H9 (cell line): ENCODE measurements at regions not wholly inside any gene's neighbourhood (a gene's known extent, or its start where the extent isn't known, plus 50 kb on each side); places are given as distances from the start of the nearest gene placed in this dataset.

Experiments
- DNase-seq: peaks from one replicate; pipeline ENCODE4 v3.0.0-alpha.2; 2017
- H2AFZ ChIP-seq: one replicate; pipeline ENCODE4 v1.6.1; 2013; ENCODE audit warnings: mild to moderate bottlenecking, low read length, control low read depth, moderate library complexity
- H2AK5ac ChIP-seq: 2 replicates; pipeline ENCODE4 v1.6.1; 2013; ENCODE audit warnings: low read length, control low read depth, mixed read lengths; ENCODE audit not compliant: insufficient read length
- H2BK120ac ChIP-seq: one replicate; pipeline ENCODE4 v1.6.1; 2013; ENCODE audit warnings: low read depth, mild to moderate bottlenecking, low read length, control low read depth, inconsistent platforms; ENCODE audit not compliant: poor library complexity, severe bottlenecking
- H2BK12ac ChIP-seq: 2 replicates; pipeline ENCODE4 v1.6.1; 2013; ENCODE audit warnings: low read length, control low read depth, mixed read lengths, low read depth; ENCODE audit not compliant: insufficient read length
- H2BK15ac ChIP-seq: 2 replicates; pipeline ENCODE4 v1.6.1; 2013; ENCODE audit warnings: low read depth, low read length, control low read depth
- H2BK20ac ChIP-seq: one replicate; pipeline ENCODE4 v1.6.1; 2013; ENCODE audit warnings: low read depth, mild to moderate bottlenecking, low read length, control low read depth, inconsistent platforms; ENCODE audit not compliant: poor library complexity, severe bottlenecking
- H2BK5ac ChIP-seq: 2 replicates; pipeline ENCODE4 v1.6.1; 2013; ENCODE audit warnings: low read length, control low read depth, mixed read lengths; ENCODE audit not compliant: insufficient read length
- H3K14ac ChIP-seq: 2 replicates; pipeline ENCODE4 v1.6.1; 2013; ENCODE audit warnings: low read length, control low read depth; ENCODE audit not compliant: insufficient read depth
- H3K18ac ChIP-seq: 2 replicates; pipeline ENCODE4 v1.6.1; 2013; ENCODE audit warnings: low read depth, mild to moderate bottlenecking, mixed read lengths, low read length, control low read depth; ENCODE audit not compliant: insufficient read length
- H3K23ac ChIP-seq: 2 replicates; pipeline ENCODE4 v1.6.1; 2013; ENCODE audit warnings: low read length, control low read depth, mixed read lengths, low read depth; ENCODE audit not compliant: insufficient read length
- H3K23me2 ChIP-seq: 2 replicates; pipeline ENCODE4 v1.6.1; 2013; ENCODE audit warnings: low read depth, mild to moderate bottlenecking, mixed read lengths, low read length, control low read depth; ENCODE audit not compliant: insufficient read length, poor library complexity, severe bottlenecking
- H3K27ac ChIP-seq: 2 replicates; pipeline ENCODE4 v1.5.1; 2013; ENCODE audit warnings: low read length, control low read depth, mixed read lengths, low read depth; ENCODE audit not compliant: insufficient read length
- H3K27me3 ChIP-seq: 2 replicates; pipeline ENCODE4 v1.6.1; 2013; ENCODE audit warnings: low read length, control low read depth, inconsistent platforms; ENCODE audit not compliant: insufficient read depth
- H3K4ac ChIP-seq: 2 replicates; pipeline ENCODE4 v1.6.1; 2013; ENCODE audit warnings: low read depth, mild to moderate bottlenecking, control low read depth, inconsistent platforms, low read length, moderate library complexity
- H3K4me1 ChIP-seq: 2 replicates; pipeline ENCODE4 v1.6.1; 2013; ENCODE audit warnings: low read length, control low read depth, inconsistent platforms; ENCODE audit not compliant: insufficient read depth
- H3K4me2 ChIP-seq: 2 replicates; pipeline ENCODE4 v1.6.1; 2013; ENCODE audit warnings: low read length, control low read depth, mixed read lengths; ENCODE audit not compliant: insufficient read length, insufficient read depth
- H3K56ac ChIP-seq: 2 replicates; pipeline ENCODE4 v1.6.1; 2013; ENCODE audit warnings: low read depth, mild to moderate bottlenecking, mixed read lengths, low read length, control low read depth; ENCODE audit not compliant: insufficient read length
- H3K79me1 ChIP-seq: 2 replicates; pipeline ENCODE4 v1.6.1; 2013; ENCODE audit warnings: low read depth, mild to moderate bottlenecking, moderate library complexity, low read length, control low read depth, inconsistent platforms; ENCODE audit not compliant: insufficient read depth, poor library complexity, severe bottlenecking
- H3K79me2 ChIP-seq: 2 replicates; pipeline ENCODE4 v1.6.1; 2013; ENCODE audit warnings: low read length, control low read depth, inconsistent platforms; ENCODE audit not compliant: insufficient read depth
- H3K9ac ChIP-seq: 2 replicates; pipeline ENCODE4 v1.6.1; 2013; ENCODE audit warnings: low read length, control low read depth, mixed read lengths; ENCODE audit not compliant: insufficient read length; ENCODE audit errors: extremely low read depth
- H3K9me3 ChIP-seq: one replicate; pipeline ENCODE4 v1.6.1; 2013; ENCODE audit warnings: low read depth, low read length, inconsistent platforms; ENCODE audit not compliant: control insufficient read depth
- H3T11ph ChIP-seq: one replicate; pipeline ENCODE4 v1.6.1; 2013; ENCODE audit warnings: mild to moderate bottlenecking, low read length, control low read depth, inconsistent platforms
- H4K20me1 ChIP-seq: one replicate; pipeline ENCODE4 v1.6.1; 2013; ENCODE audit not compliant: control insufficient read depth, insufficient read length, insufficient read depth
- H4K5ac ChIP-seq: 2 replicates; pipeline ENCODE4 v1.6.1; 2013; ENCODE audit warnings: low read depth, mild to moderate bottlenecking, mixed read lengths, low read length, control low read depth; ENCODE audit not compliant: insufficient read length
- H4K8ac ChIP-seq: replicated peaks from 2 replicates; pipeline ENCODE4 v1.6.1; 2013; ENCODE audit warnings: low read length, control low read depth, mixed read lengths, low read depth; ENCODE audit not compliant: insufficient read length
- H4K91ac ChIP-seq: 2 replicates; pipeline ENCODE4 v1.6.1; 2013; ENCODE audit warnings: low read depth, mild to moderate bottlenecking, moderate library complexity, mixed read lengths, low read length, control low read depth; ENCODE audit not compliant: insufficient read length
- H3K27ac Mint-ChIP-seq, 3 experiments: 2 replicates in 2 of 3; 3 replicates in 1 of 3; pipeline ENCODE4 v1.8.0; 2020 to 2021; ENCODE audit warnings: mixed read lengths in 3 of 3, mild to moderate bottlenecking in 1 of 3, moderate library complexity in 1 of 3
- H3K27me3 Mint-ChIP-seq: 2 replicates; pipeline ENCODE4 v1.8.0; 2021; ENCODE audit warnings: low read depth, mild to moderate bottlenecking, moderate library complexity, mixed read lengths
- H3K36me3 Mint-ChIP-seq, 3 experiments: 2 replicates in 2 of 3; 3 replicates in 1 of 3; pipeline ENCODE4 v1.8.0; 2020 to 2021; ENCODE audit warnings: low read depth in 3 of 3, mixed read lengths in 3 of 3; ENCODE audit not compliant: insufficient read depth in 1 of 3
- H3K4me1 Mint-ChIP-seq, 2 experiments: 2 replicates each; pipeline ENCODE4 v1.8.0; 2020; ENCODE audit warnings: mixed read lengths in 2 of 2
- H3K4me3 Mint-ChIP-seq, 2 experiments: 2 replicates in 1 of 2; 3 replicates in 1 of 2; pipeline ENCODE4 v1.8.0; 2020 to 2021; ENCODE audit warnings: mild to moderate bottlenecking in 2 of 2, mixed read lengths in 2 of 2, moderate library complexity in 1 of 2
- H3K9me3 Mint-ChIP-seq, 2 experiments: 2 replicates in 1 of 2; 3 replicates in 1 of 2; pipeline ENCODE4 v1.8.0; 2020; ENCODE audit warnings: mild to moderate bottlenecking in 2 of 2, mixed read lengths in 2 of 2, moderate library complexity in 1 of 2
- WGBS: extraction: QIAGEN DNeasy Blood & Tissue Kit; methylation state at CpG from one replicate; pipeline ENCODE4 v1.1.7; 2013; ENCODE audit warnings: missing lambda C conversion rate, low lambda C conversion rate, mixed read lengths; ENCODE audit not compliant: insufficient read length; ENCODE audit errors: extremely low coverage; 5-methylcytosine and 5-hydroxymethylcytosine counted together
- TF ChIP-seq, protein P1 (sequence below): fragments of 200-600 bp; sonication (generic); conservative IDR thresholded peaks from 3 replicates; pipeline ENCODE4 v1.8.0; 2021; ENCODE audit warnings: antibody characterized with exemption, mild to moderate bottlenecking

DNA sequence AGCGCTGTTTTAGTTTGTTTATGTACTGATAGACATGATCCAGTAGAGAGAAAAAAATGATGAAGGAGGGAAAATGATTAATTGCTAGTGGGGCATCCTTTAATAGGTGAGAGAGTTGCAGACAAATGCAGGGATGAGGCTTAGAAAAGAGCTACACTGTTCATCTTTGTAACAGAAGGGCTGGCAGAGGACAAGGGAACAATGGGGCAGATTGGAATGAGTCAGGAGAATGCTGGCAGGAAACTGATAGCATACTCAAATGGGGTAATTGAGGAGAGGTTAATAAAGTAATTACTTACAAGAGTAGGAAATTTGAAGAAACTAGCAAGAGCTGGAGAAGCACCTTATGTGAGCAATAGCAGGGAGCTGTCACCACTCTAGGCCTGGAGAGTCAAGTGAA lies 170.9 kb downstream of the OXSM start:
- Histone ChIP-seq H3K9me3 (no peaks in the 10 kb centered on the region), H2BK20ac (no peak overlapping the region), H2BK5ac (no peak overlapping the region), H2BK120ac (no peak overlapping the region), H4K8ac (no peak overlapping the region), H3K14ac (no peak overlapping the region), H3K27ac (no peak overlapping the region), H3K18ac (no peak overlapping the region), H2AFZ (no peak overlapping the region), H3K56ac (no peak overlapping the region), H3K4ac (no peak overlapping the region), H2BK15ac (no peak overlapping the region), H3K23me2 (no peaks in the 10 kb centered on the region), H3K79me1 (no peaks in the 10 kb centered on the region), H3K27me3 (no peaks in the 10 kb centered on the region), H2BK12ac (no peak overlapping the region), H4K5ac (no peak overlapping the region), H3K79me2 (no peaks in the 10 kb centered on the region), H3K9ac (no peak overlapping the region), H4K20me1 (no peaks in the 10 kb centered on the region), H3K4me1 (no peaks in the 10 kb centered on the region), H3K4me2 (no peak overlapping the region), H3T11ph (no peak overlapping the region), H4K91ac (no peak overlapping the region), H2AK5ac (no peak overlapping the region), H3K23ac (no peak overlapping the region)
- H3K36me3 Mint-ChIP-seq, result no peaks in the 10 kb centered on the region
- H3K4me1 Mint-ChIP-seq, result no peaks in the 10 kb centered on the region
- H3K27ac Mint-ChIP-seq, result no peak overlapping the region
- H3K9me3 Mint-ChIP-seq, result no peaks in the 10 kb centered on the region
- H3K4me3 Mint-ChIP-seq, result no peak overlapping the region
- no CpG with 5 or more reads among the region's 1 CpG for WGBS
- DNase-seq, result no peak
- TF ChIP-seq, protein P1, sequence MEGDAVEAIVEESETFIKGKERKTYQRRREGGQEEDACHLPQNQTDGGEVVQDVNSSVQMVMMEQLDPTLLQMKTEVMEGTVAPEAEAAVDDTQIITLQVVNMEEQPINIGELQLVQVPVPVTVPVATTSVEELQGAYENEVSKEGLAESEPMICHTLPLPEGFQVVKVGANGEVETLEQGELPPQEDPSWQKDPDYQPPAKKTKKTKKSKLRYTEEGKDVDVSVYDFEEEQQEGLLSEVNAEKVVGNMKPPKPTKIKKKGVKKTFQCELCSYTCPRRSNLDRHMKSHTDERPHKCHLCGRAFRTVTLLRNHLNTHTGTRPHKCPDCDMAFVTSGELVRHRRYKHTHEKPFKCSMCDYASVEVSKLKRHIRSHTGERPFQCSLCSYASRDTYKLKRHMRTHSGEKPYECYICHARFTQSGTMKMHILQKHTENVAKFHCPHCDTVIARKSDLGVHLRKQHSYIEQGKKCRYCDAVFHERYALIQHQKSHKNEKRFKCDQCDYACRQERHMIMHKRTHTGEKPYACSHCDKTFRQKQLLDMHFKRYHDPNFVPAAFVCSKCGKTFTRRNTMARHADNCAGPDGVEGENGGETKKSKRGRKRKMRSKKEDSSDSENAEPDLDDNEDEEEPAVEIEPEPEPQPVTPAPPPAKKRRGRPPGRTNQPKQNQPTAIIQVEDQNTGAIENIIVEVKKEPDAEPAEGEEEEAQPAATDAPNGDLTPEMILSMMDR, result no peak
- H3K27me3 Mint-ChIP-seq, result no peaks in the 10 kb centered on the region
